BLaER1 treated with 17β-estradiol and CSF1 and Interleukin-3, amounts not matched to agents 10 nM and 100 nM (cell line): ENCODE measurements at regions not wholly inside any gene's neighbourhood (a gene's known extent, or its start where the extent isn't known, plus 50 kb on each side); places are given as distances from the start of the nearest gene placed in this dataset.
A peak's percentile ranks its signal among the peaks of the same experiment; 100 is the strongest.

Experiments used
- H3K27ac ChIP-seq, 11 experiments: shearing (Covaris generic); formaldehyde crosslinking; 2 replicates each; pipeline ENCODE4 v1.8.1; 2022
- H3K27me3 ChIP-seq, 11 experiments: shearing (Covaris generic); formaldehyde crosslinking; 2 replicates each; pipeline ENCODE4 v1.8.1; 2022
- H3K36me3 ChIP-seq, 11 experiments: shearing (Covaris generic); formaldehyde crosslinking; 2 replicates each; pipeline ENCODE4 v1.8.1; 2022
- H3K4me1 ChIP-seq, 10 experiments: shearing (Covaris generic); formaldehyde crosslinking; 2 replicates each; pipeline ENCODE4 v1.8.1; 2022
- H3K4me2 ChIP-seq, 11 experiments: shearing (Covaris generic); formaldehyde crosslinking; 2 replicates each; pipeline ENCODE4 v1.8.1; 2022
- H3K4me3 ChIP-seq, 10 experiments: shearing (Covaris generic); formaldehyde crosslinking; 2 replicates each; pipeline ENCODE4 v1.8.1; 2022
- H3K9ac ChIP-seq, 11 experiments: shearing (Covaris generic); formaldehyde crosslinking; 2 replicates each; pipeline ENCODE4 v1.8.1; 2022
- H3K9me3 ChIP-seq, 11 experiments: shearing (Covaris generic); formaldehyde crosslinking; replicated peaks in 1 of 11; 2 replicates each; pipeline ENCODE4 v1.8.1; 2022
- H4K20me1 ChIP-seq, 11 experiments: shearing (Covaris generic); formaldehyde crosslinking; 2 replicates each; pipeline ENCODE4 v1.8.1; 2022
- Cebpa-rat ChIP-seq, 11 experiments: shearing (Covaris generic); IDR thresholded peaks; 2 replicates each; pipeline ENCODE4 v1.8.1; 2022

GRCh38 chr13:99626461-99627082, 125.3 kb downstream of the TM9SF2 start:
- Histone ChIP-seq H3K27ac (no peak overlapping the region), H3K4me1 (peaks cover 0 to 10% (median 5%) of the 10 kb centered on the region in 10 experiments; a peak in 8 of 20 replicates), H3K36me3 (no peaks in the 10 kb centered on the region), H3K27me3 (no peaks in the 10 kb centered on the region), H3K9ac (no peak overlapping the region), H4K20me1 (no peaks in the 10 kb centered on the region), H3K4me3 (no peak overlapping the region), H3K4me2 (no peak overlapping the region), H3K9me3 (peaks cover 0 to 2% (median 0%) of the 10 kb centered on the region in 11 experiments; a peak in 6 of 22 replicates)
- TF ChIP-seq Cebpa-rat (IDR thresholded peaks at IDR 0.05): no peak

GRCh38 chr13:99624936-99625540, 123.8 kb downstream of the TM9SF2 start:
- Histone ChIP-seq H3K9ac (no peak overlapping the region), H3K4me2 (peak overlapping the region in 3 of 11 experiments; percentile 1 to 43 (median 41); a peak in 4 of 22 replicates), H3K27me3 (no peaks in the 10 kb centered on the region)

GRCh38 chr13:99620806-99621205, 119.5 kb downstream of the TM9SF2 start:
- H3K27ac ChIP-seq: no peak overlapping the region
- H3K9ac ChIP-seq: no peak overlapping the region
- no peak overlapping the region for H3K4me3 ChIP-seq
- H3K9me3 ChIP-seq: no peaks in the 10 kb centered on the region
- H4K20me1 ChIP-seq: no peaks in the 10 kb centered on the region
- no peak overlapping the region for H3K4me2 ChIP-seq
- H3K27me3 ChIP-seq: no peaks in the 10 kb centered on the region
- peaks cover 0 to 10% (median 3%) of the 10 kb centered on the region in 10 experiments; a peak in 8 of 20 replicates for H3K4me1 ChIP-seq
- H3K36me3 ChIP-seq: no peaks in the 10 kb centered on the region
- no peak for TF ChIP-seq Cebpa-rat (IDR thresholded peaks at IDR 0.05)

More at GRCh38 chr13:99624936-99625540, 123.8 kb downstream of the TM9SF2 start:
- no peaks in the 10 kb centered on the region for H3K9me3 ChIP-seq
- no peaks in the 10 kb centered on the region for H4K20me1 ChIP-seq
- peaks cover 0 to 10% (median 3%) of the 10 kb centered on the region in 10 experiments; a peak in 8 of 20 replicates for H3K4me1 ChIP-seq
- no peaks in the 10 kb centered on the region for H3K36me3 ChIP-seq
- no peak overlapping the region for H3K27ac ChIP-seq
- H3K4me3 ChIP-seq: no peak overlapping the region
- TF ChIP-seq Cebpa-rat (IDR thresholded peaks at IDR 0.05): no peak

- Histone ChIP-seq H3K4me3 (no peak overlapping the region), H3K27me3 (no peaks in the 10 kb centered on the region), H3K36me3 (no peaks in the 10 kb centered on the region), H3K4me1 (peaks cover 0 to 3% (median under 1%) of the 10 kb centered on the region in 10 experiments; a peak in 7 of 20 replicates), H3K27ac (no peak overlapping the region), H3K4me2 (peak overlapping the region in 1 of 11 experiments; percentile 24; a peak in 1 of 22 replicates), H3K9me3 (no peaks in the 10 kb centered on the region), H4K20me1 (no peaks in the 10 kb centered on the region), H3K9ac (no peak overlapping the region)
- TF ChIP-seq Cebpa-rat (IDR thresholded peaks at IDR 0.05): no peak
Measured at GRCh38 chr13:99619207-99619606, 117.9 kb downstream of the TM9SF2 start.

- Histone ChIP-seq H4K20me1 (no peaks in the 10 kb centered on the region), H3K4me1 (peaks cover 0 to 4% (median 0%) of the 10 kb centered on the region in 10 experiments; a peak in 1 of 20 replicates), H3K9me3 (no peaks in the 10 kb centered on the region), H3K27me3 (no peaks in the 10 kb centered on the region), H3K27ac (no peak overlapping the region), H3K9ac (no peak overlapping the region), H3K36me3 (no peaks in the 10 kb centered on the region), H3K4me2 (no peak overlapping the region), H3K4me3 (no peak overlapping the region)
- TF ChIP-seq Cebpa-rat (IDR thresholded peaks at IDR 0.05): no peak
Measured at GRCh38 chr13:99617474-99618255, 116.4 kb downstream of the TM9SF2 start.

GRCh38 chr13:99614465-99614885, 113.2 kb downstream of the TM9SF2 start:
- no peaks in the 10 kb centered on the region for H4K20me1 ChIP-seq
- no peak overlapping the region for H3K27ac ChIP-seq
- peak overlapping the region in 1 of 11 experiments; percentile 14; a peak in 1 of 22 replicates for H3K4me2 ChIP-seq
- H3K9ac ChIP-seq: no peak overlapping the region
- peaks cover 0 to 17% (median 9%) of the 10 kb centered on the region in 10 experiments; a peak in 10 of 20 replicates for H3K4me1 ChIP-seq
- no peak for TF ChIP-seq Cebpa-rat (IDR thresholded peaks at IDR 0.05)
- no peaks in the 10 kb centered on the region for H3K36me3 ChIP-seq
- H3K4me3 ChIP-seq: no peak overlapping the region
- no peaks in the 10 kb centered on the region for H3K27me3 ChIP-seq
- H3K9me3 ChIP-seq: no peaks in the 10 kb centered on the region
